Suprapubic skin (tissue), 4 donors: ENCODE measurements at regions not wholly inside any gene's neighbourhood (a gene's known extent, or its start where the extent isn't known, plus 50 kb on each side); places are given as distances from the start of the nearest gene placed in this dataset.

ENCODE experiments used
- DNase-seq, 2 donors: peaks; one replicate each; pipeline ENCODE4 v3.0.0-alpha.2; 2019; ENCODE audit warnings: low spot score in 2 of 2
- H3K27ac ChIP-seq: fragments of 200-600 bp; sonication (generic); one replicate; pipeline ENCODE4 v1.5.1; 2019
- H3K27me3 ChIP-seq: fragments of 200-600 bp; sonication (generic); one replicate; pipeline ENCODE4 v1.5.1; 2019
- H3K36me3 ChIP-seq: fragments of 200-600 bp; sonication (generic); one replicate; pipeline ENCODE4 v1.5.1; 2019
- H3K4me1 ChIP-seq: fragments of 200-600 bp; sonication (generic); one replicate; pipeline ENCODE4 v1.5.1; 2019
- H3K4me3 ChIP-seq: fragments of 200-600 bp; sonication (generic); one replicate; pipeline ENCODE4 v1.5.1; 2019; ENCODE audit warnings: mild to moderate bottlenecking
- H3K9me3 ChIP-seq: fragments of 200-600 bp; sonication (generic); one replicate; pipeline ENCODE4 v1.5.1; 2019
- CTCF ChIP-seq, 2 donors: fragments of 200-600 bp in 1 of 2; fragments of 450-650 bp in 1 of 2; sonication (generic) in 1 of 2; IDR thresholded peaks; one replicate each; pipeline ENCODE4 v1.5.1; 2016 to 2019; ENCODE audit warnings: antibody characterized with exemption in 2 of 2, mild to moderate bottlenecking in 1 of 2, moderate library complexity in 1 of 2
- EP300 ChIP-seq: sonication (generic); formaldehyde crosslinking; IDR thresholded peaks from one replicate; pipeline ENCODE4 v1.6.1; 2017; ENCODE audit warnings: antibody characterized with exemption
- POLR2A ChIP-seq, 2 donors: fragments of 450-650 bp; IDR thresholded peaks; one replicate each; pipeline ENCODE4 v1.6.1; 2017; ENCODE audit warnings: antibody characterized with exemption in 2 of 2, mild to moderate bottlenecking in 2 of 2, moderate library complexity in 2 of 2
- POLR2AphosphoS5 ChIP-seq, 3 donors: sonication (generic); formaldehyde crosslinking; IDR thresholded peaks; one replicate each; pipeline ENCODE4 v1.6.1; 2017; ENCODE audit warnings: antibody characterized with exemption in 3 of 3
- WGBS: methylation state at CpG from one replicate; pipeline ENCODE4 v1.1.5; 2018; 5-methylcytosine and 5-hydroxymethylcytosine counted together

- TF ChIP-seq CTCF (IDR thresholded peaks at IDR 0.05) (no peak), EP300 (no peak), POLR2AphosphoS5 (IDR thresholded peaks at IDR 0.05) (no peak), POLR2A (IDR thresholded peaks at IDR 0.05) (no peak)
- H3K27ac ChIP-seq = no peak overlapping the region
- H3K4me3 ChIP-seq = no peak overlapping the region
- no peaks in the 10 kb centered on the region for H3K4me1 ChIP-seq
- H3K27me3 ChIP-seq = no peaks in the 10 kb centered on the region
- no peaks in the 10 kb centered on the region for H3K9me3 ChIP-seq
- H3K36me3 ChIP-seq = no peaks in the 10 kb centered on the region
- DNase-seq = no peak
- 48% methylated on average over 2 of the region's 2 CpGs for whole genome bisulfite sequencing
These were observed 113.2 kb upstream of the LSM6 start for GRCh38 chr4:146062340-146062739.

- TF ChIP-seq EP300 (no peak), POLR2AphosphoS5 (IDR thresholded peaks at IDR 0.05) (no peak), POLR2A (IDR thresholded peaks at IDR 0.05) (no peak), CTCF (IDR thresholded peaks at IDR 0.05) (no peak)
- no peak for DNase-seq
- no peaks in the 10 kb centered on the region for H3K4me1 ChIP-seq
- no peaks in the 10 kb centered on the region for H3K36me3 ChIP-seq
- H3K27me3 ChIP-seq = no peaks in the 10 kb centered on the region
- H3K27ac ChIP-seq = no peak overlapping the region
- WGBS = 73% methylated on average over 4 of the region's 4 CpGs
- H3K4me3 ChIP-seq = no peak overlapping the region
- H3K9me3 ChIP-seq = no peaks in the 10 kb centered on the region
These were observed 113.7 kb upstream of the LSM6 start for GRCh38 chr4:146061610-146062334.

- Histone ChIP-seq H3K4me1 (no peaks in the 10 kb centered on the region), H3K4me3 (no peak overlapping the region), H3K27me3 (no peaks in the 10 kb centered on the region), H3K36me3 (no peaks in the 10 kb centered on the region), H3K27ac (no peak overlapping the region), H3K9me3 (no peaks in the 10 kb centered on the region)
- no peak for DNase-seq
- no peak for TF ChIP-seq POLR2A (IDR thresholded peaks at IDR 0.05)
- TF ChIP-seq CTCF (IDR thresholded peaks at IDR 0.05) = no peak
- no peak for TF ChIP-seq POLR2AphosphoS5 (IDR thresholded peaks at IDR 0.05)
- TF ChIP-seq EP300 = no peak
- WGBS = 51% methylated on average over 3 of the region's 3 CpGs
These were observed 115.7 kb upstream of the LSM6 start for GRCh38 chr4:146059865-146060264.

- TF ChIP-seq POLR2A (IDR thresholded peaks at IDR 0.05) (no peak), CTCF (IDR thresholded peaks at IDR 0.05) (no peak), POLR2AphosphoS5 (IDR thresholded peaks at IDR 0.05) (no peak), EP300 (no peak)
- no peak for DNase-seq
- H3K9me3 ChIP-seq = no peaks in the 10 kb centered on the region
- H3K4me3 ChIP-seq = no peak overlapping the region
- no peaks in the 10 kb centered on the region for H3K36me3 ChIP-seq
- no peaks in the 10 kb centered on the region for H3K27me3 ChIP-seq
- no peaks in the 10 kb centered on the region for H3K4me1 ChIP-seq
- 55% methylated on average over 1 of the region's 1 CpG for WGBS
- H3K27ac ChIP-seq = no peak overlapping the region
These were observed 116.4 kb upstream of the LSM6 start for GRCh38 chr4:146059151-146059550.

- no peak overlapping the region for H3K27ac ChIP-seq
- no peak overlapping the region for H3K4me3 ChIP-seq
- H3K27me3 ChIP-seq = no peaks in the 10 kb centered on the region
- WGBS = 89% methylated on average over 1 of the region's 1 CpG
- no peaks in the 10 kb centered on the region for H3K9me3 ChIP-seq
- TF ChIP-seq EP300 (no peak), POLR2AphosphoS5 (IDR thresholded peaks at IDR 0.05) (no peak), POLR2A (IDR thresholded peaks at IDR 0.05) (no peak), CTCF (IDR thresholded peaks at IDR 0.05) (no peak)
- no peaks in the 10 kb centered on the region for H3K36me3 ChIP-seq
- no peak for DNase-seq
- no peaks in the 10 kb centered on the region for H3K4me1 ChIP-seq
These were observed 117.0 kb upstream of the LSM6 start for GRCh38 chr4:146058531-146058930.
